Tibial nerve (tissue), 4 donors: ENCODE measurements at regions not wholly inside any gene's neighbourhood (a gene's known extent, or its start where the extent isn't known, plus 50 kb on each side); places are given as distances from the start of the nearest gene placed in this dataset.

Experiments
- DNase-seq, 2 donors: peaks; one replicate each; pipeline ENCODE4 v3.0.0-alpha.2; 2019; ENCODE audit warnings: low spot score in 2 of 2
- H3K27ac ChIP-seq, 4 donors: fragments of 200-600 bp; sonication (generic) in 3 of 4; one replicate each; pipeline ENCODE4 v1.5.1; 2017 to 2019; ENCODE audit warnings: mild to moderate bottlenecking in 1 of 4
- H3K27me3 ChIP-seq, 2 donors: fragments of 200-600 bp; sonication (generic) in 1 of 2; one replicate each; pipeline versions ENCODE4 v1.5.1 to v1.6.0; 2017 to 2019
- H3K36me3 ChIP-seq, 3 donors: fragments of 200-600 bp; sonication (generic); one replicate each; pipeline ENCODE4 v1.5.1; 2018 to 2019
- H3K4me1 ChIP-seq, 4 donors: fragments of 200-600 bp; sonication (generic) in 3 of 4; one replicate each; pipeline ENCODE4 v1.5.1; 2017 to 2019
- H3K4me3 ChIP-seq, 4 donors: fragments of 200-600 bp; sonication (generic) in 3 of 4; one replicate each; pipeline ENCODE4 v1.5.1; 2017 to 2019; ENCODE audit warnings: mild to moderate bottlenecking in 1 of 4, moderate library complexity in 1 of 4
- H3K9me3 ChIP-seq, 4 donors: fragments of 200-600 bp; sonication (generic) in 3 of 4; one replicate each; pipeline ENCODE4 v1.5.1; 2017 to 2019
- CTCF ChIP-seq, 5 experiments: fragments of 200-600 bp in 3 of 5; fragments of 450-650 bp in 2 of 5; sonication (generic) in 3 of 5; IDR thresholded peaks; one replicate each; pipeline ENCODE4 v1.5.1; 2016 to 2019; ENCODE audit warnings: antibody characterized with exemption in 5 of 5, mild to moderate bottlenecking in 3 of 5, moderate library complexity in 2 of 5
- EP300 ChIP-seq, 2 donors: sonication (generic); formaldehyde crosslinking; IDR thresholded peaks; one replicate each; pipeline ENCODE4 v1.6.1; 2017; ENCODE audit warnings: antibody characterized with exemption in 2 of 2, mild to moderate bottlenecking in 1 of 2
- POLR2A ChIP-seq, 2 donors: fragments of 450-650 bp; IDR thresholded peaks; one replicate each; pipeline ENCODE4 v1.6.1; 2017; ENCODE audit warnings: antibody characterized with exemption in 2 of 2, mild to moderate bottlenecking in 2 of 2, moderate library complexity in 2 of 2
- WGBS, 2 donors: methylation state at CpG; one replicate each; pipeline ENCODE4 v1.1.5; 2018; 5-methylcytosine and 5-hydroxymethylcytosine counted together

GRCh38 chr6:2441601-2442475 is 196.4 kb upstream of the GMDS start:
- peaks cover 0 to 9% (median 0%) of the 10 kb centered on the region in 3 donors for H3K36me3 ChIP-seq
- H3K27me3 ChIP-seq = no peaks in the 10 kb centered on the region
- H3K4me3 ChIP-seq = no peak overlapping the region
- TF ChIP-seq POLR2A (IDR thresholded peaks at IDR 0.05) (no peak), CTCF (IDR thresholded peaks at IDR 0.05) (no peak), EP300 (IDR thresholded peaks at IDR 0.05) (no peak)
- no peaks in the 10 kb centered on the region for H3K9me3 ChIP-seq
- no peak for DNase-seq
- no peaks in the 10 kb centered on the region for H3K4me1 ChIP-seq
- no peak overlapping the region for H3K27ac ChIP-seq
- 65 to 66% methylated on average over 5 of the region's 5 CpGs for WGBS, 2 donors

- TF ChIP-seq POLR2A (IDR thresholded peaks at IDR 0.05) (no peak), EP300 (IDR thresholded peaks at IDR 0.05) (no peak), CTCF (IDR thresholded peaks at IDR 0.05) (no peak)
- H3K27ac ChIP-seq = no peak overlapping the region
- no peak for DNase-seq
- H3K4me3 ChIP-seq = no peak overlapping the region
- H3K36me3 ChIP-seq = peaks cover 0 to 9% (median 0%) of the 10 kb centered on the region in 3 donors
- H3K9me3 ChIP-seq = no peaks in the 10 kb centered on the region
- no peaks in the 10 kb centered on the region for H3K27me3 ChIP-seq
- no peaks in the 10 kb centered on the region for H3K4me1 ChIP-seq
Measured at GRCh38 chr6:2440516-2440915, 195.1 kb upstream of the GMDS start.

- Histone ChIP-seq H3K4me3 (no peak overlapping the region), H3K4me1 (no peaks in the 10 kb centered on the region), H3K27me3 (no peaks in the 10 kb centered on the region), H3K36me3 (peaks cover 0 to 9% (median 0%) of the 10 kb centered on the region in 3 donors), H3K27ac (no peak overlapping the region), H3K9me3 (no peaks in the 10 kb centered on the region)
- WGBS, 2 donors = 89 to 90% methylated on average over 6 of the region's 6 CpGs
- TF ChIP-seq CTCF (IDR thresholded peaks at IDR 0.05) (no peak), POLR2A (IDR thresholded peaks at IDR 0.05) (no peak), EP300 (IDR thresholded peaks at IDR 0.05) (no peak)
- no peak for DNase-seq
Measured at GRCh38 chr6:2439632-2440031, 194.2 kb upstream of the GMDS start.

- no peak for TF ChIP-seq POLR2A (IDR thresholded peaks at IDR 0.05)
- no peak for TF ChIP-seq CTCF (IDR thresholded peaks at IDR 0.05)
- no peak for TF ChIP-seq EP300 (IDR thresholded peaks at IDR 0.05)
- Histone ChIP-seq H3K9me3 (no peaks in the 10 kb centered on the region), H3K27me3 (no peaks in the 10 kb centered on the region), H3K4me1 (no peaks in the 10 kb centered on the region), H3K36me3 (peaks cover 0 to 14% (median 0%) of the 10 kb centered on the region in 3 donors), H3K27ac (no peak overlapping the region), H3K4me3 (no peak overlapping the region)
- 88 to 96% methylated on average over 2 of the region's 2 CpGs for WGBS, 2 donors
- DNase-seq = no peak
Measured at GRCh38 chr6:2439082-2439481, 193.7 kb upstream of the GMDS start.

GRCh38 chr6:2436410-2437154 is 191.2 kb upstream of the GMDS start:
- no peaks in the 10 kb centered on the region for H3K4me1 ChIP-seq
- TF ChIP-seq EP300 (IDR thresholded peaks at IDR 0.05) (no peak), CTCF (IDR thresholded peaks at IDR 0.05) (no peak), POLR2A (IDR thresholded peaks at IDR 0.05) (no peak)
- no peaks in the 10 kb centered on the region for H3K9me3 ChIP-seq
- 83 to 85% methylated on average over 23 of the region's 23 CpGs for WGBS, 2 donors
- H3K4me3 ChIP-seq = no peak overlapping the region
- H3K27me3 ChIP-seq = no peaks in the 10 kb centered on the region
- H3K27ac ChIP-seq = no peak overlapping the region
- DNase-seq = no peak
- peaks cover 0 to 18% (median 0%) of the 10 kb centered on the region in 3 donors for H3K36me3 ChIP-seq
